GM21576 (cell line): ENCODE measurements at regions not wholly inside any gene's neighbourhood (a gene's known extent, or its start where the extent isn't known, plus 50 kb on each side); places are given as distances from the start of the nearest gene placed in this dataset.
"Not testable (repeated sequence)": the region's sequence is repeated elsewhere in the genome, so short reads cannot be mapped to it uniquely, and the experiment has no call there.

Experiments
- ATAC-seq: cut with Tn5 transposase; IDR thresholded peaks from one replicate; pipeline ENCODE4 v1.9.1; 2021; ENCODE audit warnings: mild to moderate bottlenecking, moderate library complexity; ENCODE audit not compliant: unreplicated experiment

DNA sequence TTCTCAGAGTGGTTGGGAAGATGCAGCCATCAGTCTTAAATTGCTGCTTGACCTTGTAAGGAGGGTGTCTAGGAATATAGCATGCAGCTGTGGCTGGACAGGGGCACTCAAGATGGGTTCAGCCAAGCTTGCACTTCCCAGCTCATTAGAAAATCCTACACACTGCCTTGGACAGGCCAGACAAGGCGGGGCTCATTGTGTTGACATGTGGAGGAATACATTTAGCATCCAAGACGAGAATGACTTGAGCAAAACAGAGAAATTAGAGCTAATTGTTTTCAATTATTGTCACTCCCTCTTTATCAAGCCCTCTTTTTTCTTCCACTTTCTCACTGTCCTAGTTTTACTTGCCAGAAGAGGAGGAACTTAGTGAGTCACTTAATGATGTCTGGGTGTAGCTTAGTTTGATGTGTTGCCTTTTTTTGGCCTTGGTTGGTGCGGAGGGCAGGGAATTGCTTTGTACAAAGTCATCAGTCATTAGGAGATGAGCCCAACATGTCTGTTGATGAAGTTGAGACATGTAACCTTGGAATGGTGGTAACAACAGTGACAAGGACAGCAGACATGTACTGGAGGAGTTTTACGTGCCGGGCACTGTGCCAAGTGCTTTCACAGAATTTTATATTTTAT lies 1219.3 kb upstream of the WWC1 start:
- ATAC-seq: no peak

DNA sequence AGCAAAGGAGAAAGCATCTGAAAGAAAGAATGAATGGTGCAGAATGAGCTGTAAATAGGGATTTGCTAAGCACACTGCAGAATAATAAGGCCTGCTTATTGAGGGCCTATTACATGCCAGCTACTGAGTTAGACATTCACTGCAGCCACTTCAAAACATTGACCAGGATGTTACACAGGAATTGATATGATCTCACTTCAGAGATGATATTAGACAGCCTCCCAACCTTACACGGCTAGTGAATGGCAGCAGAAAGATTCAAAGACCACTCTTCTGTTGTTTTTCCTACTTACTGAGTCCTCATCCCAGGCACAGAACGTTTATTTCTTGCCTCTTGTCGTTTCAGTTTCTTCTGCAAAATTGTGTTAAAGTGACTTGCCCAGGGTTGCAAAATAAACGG lies 1209.9 kb upstream of the WWC1 start:
- no peak for ATAC-seq

DNA sequence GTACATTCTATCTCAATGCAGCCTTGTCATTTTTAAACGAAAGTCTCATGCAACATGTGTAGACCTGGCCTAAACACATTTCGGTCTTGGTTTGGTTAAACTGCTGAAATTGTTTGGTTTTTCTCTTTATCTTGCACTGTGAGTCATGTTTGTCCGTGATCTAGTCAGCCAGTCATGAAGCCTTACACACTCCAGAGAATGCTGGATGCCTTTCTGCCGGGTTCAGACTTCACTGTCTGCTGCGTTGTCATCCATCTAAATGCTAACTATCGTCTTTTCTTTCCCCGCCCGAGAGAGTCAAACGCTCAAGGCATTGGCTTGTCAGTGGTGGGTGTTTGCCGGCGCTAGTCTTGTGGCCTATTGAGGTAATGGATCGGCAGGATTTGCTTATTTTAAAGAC lies 1194.6 kb upstream of the WWC1 start:
- no peak for ATAC-seq

DNA sequence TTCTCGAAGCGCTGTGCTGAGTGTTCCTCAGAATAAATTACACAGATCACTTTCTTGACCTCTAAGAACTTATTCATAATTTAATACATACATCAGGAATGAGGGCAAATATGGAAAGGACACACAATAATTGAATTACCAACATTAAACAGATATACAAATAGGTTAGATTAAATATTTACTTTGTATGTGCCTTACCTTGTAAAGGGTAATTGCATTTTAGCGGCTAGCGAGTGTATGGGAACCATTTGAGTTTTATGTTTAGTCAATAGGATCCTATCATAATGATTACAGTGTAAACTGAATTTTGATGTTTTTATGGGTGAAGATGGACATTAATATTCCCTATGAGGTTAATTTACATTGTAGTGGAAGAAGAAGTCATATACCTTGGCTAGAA lies 1187.1 kb upstream of the WWC1 start:
- ATAC-seq: no peak

DNA sequence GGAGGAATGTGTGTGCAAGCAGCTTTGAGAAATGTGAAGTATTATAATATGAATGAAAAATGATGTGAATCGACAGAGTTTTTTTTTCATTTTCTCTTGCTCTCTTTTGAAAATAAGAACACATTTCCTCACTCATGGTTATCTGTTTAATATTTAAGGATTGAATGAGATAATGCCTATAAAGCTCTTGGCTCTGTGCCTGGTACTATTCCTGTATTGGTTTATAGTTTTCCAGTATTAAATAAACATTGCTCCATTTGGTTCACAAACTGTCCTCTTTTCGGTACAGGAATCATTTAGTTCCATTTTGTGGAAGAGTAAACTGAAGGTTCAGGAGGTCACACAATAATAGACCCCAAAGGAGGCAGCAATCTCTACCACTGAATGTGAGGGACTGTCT lies 1185.5 kb upstream of the WWC1 start:
- no peak for ATAC-seq

GRCh38 chr5:167107684-167108083 lies 1183.8 kb upstream of the WWC1 start:
- no peak for ATAC-seq

GRCh38 chr5:167108266-167108665 lies 1183.2 kb upstream of the WWC1 start:
- not testable (repeated sequence) for ATAC-seq

DNA sequence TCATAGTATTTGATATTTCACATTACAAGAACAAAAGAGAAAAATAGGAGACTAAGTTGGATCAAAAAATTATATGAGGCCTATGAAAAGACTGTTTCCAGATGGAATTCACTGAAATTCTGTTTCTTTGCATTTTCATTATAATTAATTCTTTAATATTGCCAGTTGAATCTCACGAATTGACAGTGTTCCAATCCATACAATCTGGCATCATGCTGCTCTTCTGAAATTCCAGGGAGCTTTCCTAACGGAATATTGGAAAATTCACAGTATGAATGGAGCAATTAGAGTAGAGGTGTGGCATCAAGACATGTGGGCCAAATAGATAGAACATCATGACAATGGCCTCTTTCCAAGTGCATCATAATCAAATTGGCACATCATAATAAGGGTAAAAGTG lies 1178.9 kb upstream of the WWC1 start:
- no peak for ATAC-seq

DNA sequence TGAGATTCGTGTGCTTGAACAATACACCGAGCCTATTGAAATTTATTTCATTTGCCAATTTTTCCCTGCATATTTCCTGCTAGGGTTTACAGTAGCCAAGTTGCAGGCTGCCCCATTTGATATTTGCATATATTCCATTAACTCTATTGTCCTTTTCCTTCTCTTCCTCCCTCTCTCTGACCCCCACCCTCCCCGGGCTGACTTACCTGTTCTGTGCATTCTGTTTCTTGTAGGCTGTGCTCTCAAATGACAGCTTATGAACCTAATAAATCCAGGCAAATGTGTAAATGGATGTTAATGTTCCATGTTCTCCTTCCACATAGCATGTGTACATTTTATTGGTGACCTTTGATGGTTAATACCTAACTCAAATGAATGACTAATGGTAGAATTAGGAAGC lies 1169.2 kb upstream of the WWC1 start:
- ATAC-seq: no peak

DNA sequence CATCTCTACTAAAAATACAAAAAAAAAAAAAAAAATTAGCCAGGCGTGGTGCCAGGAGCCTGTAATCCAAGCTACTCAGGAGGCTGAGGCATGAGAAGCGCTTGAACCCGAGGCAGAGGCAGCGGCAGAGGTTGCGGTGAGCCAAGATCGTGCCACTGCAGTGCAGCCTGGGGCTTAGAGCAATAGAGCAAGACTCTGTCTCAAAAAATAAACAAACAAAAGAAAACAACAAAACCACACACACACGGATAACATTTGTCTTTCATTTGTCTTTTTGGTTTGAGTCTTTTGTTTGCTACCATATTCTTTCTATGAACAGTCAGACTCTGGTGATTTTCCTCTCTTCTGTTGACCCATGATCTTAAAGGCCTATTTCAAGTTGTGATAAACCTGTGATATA lies 1168.3 kb upstream of the WWC1 start:
- no peak for ATAC-seq

DNA sequence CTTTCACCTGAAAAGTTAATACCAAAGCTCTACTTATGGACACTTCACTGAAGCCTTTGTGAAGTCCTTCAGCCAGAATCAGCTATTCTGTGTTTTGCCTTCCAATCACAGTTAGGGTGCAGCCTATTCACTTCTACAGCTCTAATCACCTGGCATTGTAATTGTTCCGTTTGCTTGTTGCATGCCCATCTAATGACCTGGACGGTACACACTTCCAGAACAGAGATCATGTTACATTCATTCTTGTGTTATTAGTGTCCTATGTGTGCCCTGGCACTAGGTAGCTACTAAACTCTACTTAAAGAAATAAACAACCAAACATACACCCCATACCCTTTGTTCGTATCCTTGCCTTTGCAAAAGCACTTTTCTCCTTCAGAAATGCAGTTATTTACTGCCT lies 1162.9 kb upstream of the WWC1 start:
- no peak for ATAC-seq

GRCh38 chr5:167140548-167141291 lies 1150.7 kb upstream of the WWC1 start:
- ATAC-seq: no peak

GRCh38 chr5:167143716-167144115 lies 1147.7 kb upstream of the WWC1 start:
- no peak for ATAC-seq

- ATAC-seq: no peak
These were observed 1145.6 kb upstream of the WWC1 start for GRCh38 chr5:167145841-167146240.

- no peak for ATAC-seq
These were observed 1143.6 kb upstream of the WWC1 start for GRCh38 chr5:167147879-167148278.

DNA sequence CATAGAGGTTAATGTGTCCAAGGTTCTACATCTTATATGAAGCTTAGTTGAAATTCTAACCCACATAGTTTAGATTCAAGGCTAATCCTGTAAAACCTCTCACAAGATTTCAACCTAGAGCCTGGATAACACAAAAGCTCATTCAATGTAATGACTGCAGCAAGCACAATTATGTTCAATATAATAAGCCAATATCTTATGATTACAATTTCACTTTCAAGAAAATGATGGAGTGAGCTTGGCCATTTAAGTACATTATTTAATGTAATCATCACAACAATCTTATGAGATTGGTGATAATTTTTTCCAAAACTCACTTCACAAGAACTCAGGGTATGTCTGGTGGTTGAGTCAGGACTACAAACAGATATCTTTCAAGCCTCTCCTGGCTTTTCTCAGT lies 1140.8 kb upstream of the WWC1 start:
- no peak for ATAC-seq

DNA sequence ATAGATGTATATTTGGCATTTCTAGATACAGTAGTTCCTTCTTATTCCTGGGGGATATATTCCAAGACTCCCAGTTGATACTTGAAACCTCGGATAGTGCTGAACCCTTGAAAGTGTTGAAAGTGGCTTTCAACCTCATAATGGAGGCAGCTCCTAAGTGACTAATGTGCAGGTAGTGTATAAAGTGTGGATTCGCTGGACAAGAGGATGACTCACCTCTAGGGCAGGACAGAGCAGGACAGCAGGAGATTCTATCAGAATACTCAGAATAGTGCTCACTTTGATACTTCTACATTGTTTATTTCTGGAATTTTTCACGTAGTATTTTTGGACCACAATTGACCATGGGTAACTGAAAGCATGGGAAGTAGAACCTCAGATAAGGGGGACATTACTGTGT lies 1138.9 kb upstream of the WWC1 start:
- ATAC-seq: no peak

DNA sequence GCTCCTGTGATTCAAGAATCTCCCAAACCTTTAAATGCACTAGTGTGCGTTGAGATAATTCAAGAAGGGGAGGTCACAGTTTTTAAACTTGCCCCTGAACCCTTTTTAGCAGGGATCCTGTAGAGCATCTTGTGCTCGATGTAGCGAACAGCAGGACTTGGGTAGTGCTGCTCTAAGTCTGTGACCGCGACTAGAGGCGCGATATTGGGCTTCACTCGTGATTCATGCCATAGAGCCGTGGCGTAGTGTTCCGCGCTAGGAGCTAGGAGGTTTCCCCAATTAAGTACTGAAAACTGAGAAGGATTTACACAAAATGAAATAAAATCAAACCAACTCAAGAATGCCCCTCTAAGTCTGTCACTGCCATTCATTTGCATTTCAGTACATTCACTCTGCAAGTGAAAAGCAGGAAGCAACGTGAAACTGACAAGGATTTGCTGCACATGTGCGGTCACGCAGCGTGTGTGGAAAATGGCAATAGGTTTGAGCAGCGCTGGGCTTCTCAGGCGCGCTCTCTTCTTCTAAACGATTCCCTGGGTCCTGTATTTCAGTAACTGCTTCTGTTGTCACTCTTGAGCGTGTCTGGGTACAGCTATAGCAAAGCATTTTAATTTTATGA lies 1135.9 kb upstream of the WWC1 start:
- no peak for ATAC-seq

- no peak for ATAC-seq
These were observed 1135.0 kb upstream of the WWC1 start for GRCh38 chr5:167156446-167156845.

GRCh38 chr5:167158588-167158987 lies 1132.9 kb upstream of the WWC1 start:
- ATAC-seq: no peak

- ATAC-seq: no peak
These were observed 1131.1 kb upstream of the WWC1 start for GRCh38 chr5:167160388-167160787.

DNA sequence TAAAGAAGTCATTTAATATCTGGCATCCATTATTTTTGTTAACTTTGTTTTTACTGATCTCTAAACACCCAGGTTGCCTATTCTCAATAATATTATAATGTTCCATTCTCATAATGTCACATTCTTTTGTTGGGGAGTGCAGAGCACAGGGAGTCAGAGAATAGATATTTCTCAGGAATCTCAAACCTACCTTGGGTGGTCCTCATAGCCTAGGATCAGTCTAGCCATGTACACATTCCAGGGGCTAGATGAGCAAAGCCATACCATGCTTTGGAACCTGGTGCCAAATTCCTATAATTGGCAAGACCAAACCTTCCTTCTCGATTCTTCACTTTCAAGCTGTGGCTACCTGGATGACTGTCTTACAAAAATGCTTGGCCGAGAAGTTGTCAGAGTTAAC lies 1124.7 kb upstream of the WWC1 start:
- no peak for ATAC-seq
